ENCODE measurements at regions not wholly inside any gene's neighbourhood (a gene's known extent, or its start where the extent isn't known, plus 50 kb on each side); places are given as distances from the start of the nearest gene placed in this dataset.

GRCh38 chr3:86254480-86254879, 736.5 kb downstream of the VGLL3 start:
- DNase-seq = no peak

- no peak for DNase-seq
These were observed 739.2 kb downstream of the VGLL3 start for GRCh38 chr3:86251781-86252180.

- DNase-seq = no peak
These were observed 741.1 kb downstream of the VGLL3 start for GRCh38 chr3:86249833-86250232.

GRCh38 chr3:86245360-86245759, 745.6 kb downstream of the VGLL3 start:
- no peak for DNase-seq

- no peak for DNase-seq
These were observed 746.0 kb downstream of the VGLL3 start for GRCh38 chr3:86244905-86245304.

GRCh38 chr3:86239946-86240345, 751.0 kb downstream of the VGLL3 start:
- DNase-seq = no peak

- no peak for DNase-seq
These were observed 756.3 kb downstream of the VGLL3 start for GRCh38 chr3:86234506-86235254.

- DNase-seq = no peak
These were observed 760.2 kb downstream of the VGLL3 start for GRCh38 chr3:86230762-86231161.

GRCh38 chr3:86229775-86230094, 761.2 kb downstream of the VGLL3 start:
- DNase-seq = no peak

- DNase-seq = no peak
These were observed 761.7 kb downstream of the VGLL3 start for GRCh38 chr3:86229086-86229774.

GRCh38 chr3:86228101-86228500, 762.8 kb downstream of the VGLL3 start:
- no peak for DNase-seq

GRCh38 chr3:86225461-86225860, 765.5 kb downstream of the VGLL3 start:
- no peak for DNase-seq

- DNase-seq = no peak
These were observed 769.3 kb downstream of the VGLL3 start for GRCh38 chr3:86221601-86222000.

- no peak for DNase-seq
These were observed 782.2 kb downstream of the VGLL3 start for GRCh38 chr3:86208772-86209171.

- no peak for DNase-seq
These were observed 808.3 kb downstream of the VGLL3 start for GRCh38 chr3:86182606-86183005.

- DNase-seq = no peak
These were observed 810.3 kb downstream of the VGLL3 start for GRCh38 chr3:86180696-86181095.

- DNase-seq = no peak
These were observed 812.9 kb downstream of the VGLL3 start for GRCh38 chr3:86178095-86178494.

- DNase-seq = no peak
These were observed 814.5 kb downstream of the VGLL3 start for GRCh38 chr3:86176445-86176784.

- DNase-seq = no peak
These were observed 815.1 kb downstream of the VGLL3 start for GRCh38 chr3:86175593-86176444.

- DNase-seq = no peak
These were observed 815.9 kb downstream of the VGLL3 start for GRCh38 chr3:86175051-86175536.

- DNase-seq = no peak
These were observed 817.5 kb downstream of the VGLL3 start for GRCh38 chr3:86173401-86173800.

- DNase-seq = no peak
These were observed 822.4 kb downstream of the VGLL3 start for GRCh38 chr3:86168512-86168911.

GRCh38 chr3:86162521-86162920, 828.4 kb downstream of the VGLL3 start:
- no peak for DNase-seq

- DNase-seq = no peak
These were observed 829.5 kb downstream of the VGLL3 start for GRCh38 chr3:86161493-86161892.

Data from CD4-positive, alpha-beta T cell treated with Interleukin-4 for 4 hours (primary cell).